Neural cell (in vitro differentiated cells): ENCODE measurements at regions not wholly inside any gene's neighbourhood (a gene's known extent, or its start where the extent isn't known, plus 50 kb on each side); places are given as distances from the start of the nearest gene placed in this dataset.

Experiments
- H2AFZ ChIP-seq: fragments of 200-600, 300-800 bp; sonication (generic), shearing (Covaris generic); 2 replicates; pipeline ENCODE4 v1.6.0; 2014; ENCODE audit warnings: low read depth, mild to moderate bottlenecking, antibody characterized with exemption, low read length, moderate library complexity
- H3F3A ChIP-seq: fragments of 200-600 bp; shearing (Covaris generic); 2 replicates; pipeline ENCODE4 v1.6.1; 2016; ENCODE audit warnings: mild to moderate bottlenecking, moderate library complexity, mixed read lengths, antibody characterized with exemption, low read length; ENCODE audit not compliant: insufficient read depth, poor library complexity, severe bottlenecking
- H3K27ac ChIP-seq: fragments of 200-600, 300-800 bp; sonication (generic), shearing (Covaris generic); 2 replicates; pipeline ENCODE4 v1.5.1; 2014; ENCODE audit warnings: mild to moderate bottlenecking, low read length, moderate library complexity
- H3K27me3 ChIP-seq: fragments of 300-800, 200-600 bp; sonication (generic), shearing (Covaris generic); 2 replicates; pipeline ENCODE4 v1.6.0; 2014; ENCODE audit warnings: mild to moderate bottlenecking, low read depth, low read length, moderate library complexity; ENCODE audit not compliant: insufficient read depth
- H3K36me3 ChIP-seq: fragments of 300-800, 200-600 bp; sonication (generic), shearing (Covaris generic); 2 replicates; pipeline ENCODE4 v1.5.1; 2014; ENCODE audit warnings: mild to moderate bottlenecking, antibody characterized with exemption, low read length, moderate library complexity; ENCODE audit not compliant: insufficient read depth
- H3K4me2 ChIP-seq: fragments of 300-800, 200-600 bp; sonication (generic), shearing (Covaris generic); 2 replicates; pipeline ENCODE4 v1.6.0; 2014; ENCODE audit warnings: mild to moderate bottlenecking, low read length
- H3K4me3 ChIP-seq: fragments of 300-800, 200-600 bp; sonication (generic), shearing (Covaris generic); 2 replicates; pipeline ENCODE4 v1.5.1; 2014; ENCODE audit warnings: mild to moderate bottlenecking, low read length, moderate library complexity
- H3K79me2 ChIP-seq: fragments of 200-600 bp; shearing (Covaris generic); replicated peaks from 2 replicates; pipeline ENCODE4 v1.6.0; 2014; ENCODE audit warnings: mild to moderate bottlenecking, low read length, moderate library complexity; ENCODE audit not compliant: insufficient read depth
- H3K9ac ChIP-seq: fragments of 300-800, 200-600 bp; sonication (generic), shearing (Covaris generic); 2 replicates; pipeline ENCODE4 v1.6.1; 2016; ENCODE audit warnings: mild to moderate bottlenecking, low read length, mixed read lengths
- H3K9me2 ChIP-seq: fragments of 200-600 bp; shearing (Covaris generic); 2 replicates; pipeline ENCODE4 v1.6.1; 2016; ENCODE audit warnings: mild to moderate bottlenecking, low read length, mixed read lengths; ENCODE audit not compliant: insufficient read depth
- H3K9me3 ChIP-seq: fragments of 200-600, 300-800 bp; sonication (generic), shearing (Covaris generic); 2 replicates; pipeline ENCODE4 v1.6.1; 2016; ENCODE audit warnings: mild to moderate bottlenecking, mixed run types, low read length, moderate library complexity, mixed read lengths
- H4K20me1 ChIP-seq: fragments of 200-600 bp; shearing (Covaris generic); 2 replicates; pipeline ENCODE4 v1.6.1; 2016; ENCODE audit warnings: mild to moderate bottlenecking, mixed run types; ENCODE audit not compliant: insufficient read depth
- EP300 ChIP-seq: fragments of 450-650 bp; conservative IDR thresholded peaks from 2 replicates; pipeline ENCODE4 v1.6.1; 2014; ENCODE audit warnings: antibody characterized with exemption, mild to moderate bottlenecking, moderate library complexity; ENCODE audit not compliant: poor library complexity, severe bottlenecking
- EZH2 ChIP-seq: fragments of 200-600, 300-800 bp; shearing (Covaris generic), sonication (generic); IDR thresholded peaks from 2 replicates; pipeline ENCODE4 v1.6.1; 2014; ENCODE audit warnings: antibody characterized with exemption, low read length, borderline replicate concordance, mild to moderate bottlenecking; ENCODE audit not compliant: insufficient read depth, poor library complexity, severe bottlenecking
- MXI1 ChIP-seq: fragments of 450-650 bp; conservative IDR thresholded peaks from 2 replicates; pipeline ENCODE4 v1.6.1; 2014; ENCODE audit warnings: antibody characterized with exemption, mild to moderate bottlenecking; ENCODE audit not compliant: poor library complexity, severe bottlenecking
- POLR2AphosphoS5 ChIP-seq: IDR thresholded peaks from 2 replicates; pipeline ENCODE4 v1.6.1; 2012
- RAD21 ChIP-seq: fragments of 450-650 bp; conservative IDR thresholded peaks from 2 replicates; pipeline ENCODE4 v1.6.1; 2014; ENCODE audit warnings: antibody characterized with exemption, mild to moderate bottlenecking, moderate library complexity
- SMC3 ChIP-seq: fragments of 450-650 bp; conservative IDR thresholded peaks from 2 replicates; pipeline ENCODE4 v1.6.1; 2014; ENCODE audit warnings: antibody characterized with exemption, mild to moderate bottlenecking, moderate library complexity; ENCODE audit not compliant: poor library complexity
- TAF1 ChIP-seq: IDR thresholded peaks from 2 replicates; pipeline ENCODE4 v1.6.1; 2012; ENCODE audit warnings: low read depth
- TF ChIP-seq, protein P1 (sequence below): fragments of 450-650 bp; IDR thresholded peaks from 2 replicates; pipeline ENCODE4 v1.5.1; 2014; ENCODE audit warnings: antibody characterized with exemption, mild to moderate bottlenecking, moderate library complexity; ENCODE audit not compliant: poor library complexity, severe bottlenecking
- TF ChIP-seq, protein P2 (sequence below): IDR thresholded peaks from 2 replicates; pipeline ENCODE4 v1.6.1; 2012; ENCODE audit warnings: borderline replicate concordance

DNA sequence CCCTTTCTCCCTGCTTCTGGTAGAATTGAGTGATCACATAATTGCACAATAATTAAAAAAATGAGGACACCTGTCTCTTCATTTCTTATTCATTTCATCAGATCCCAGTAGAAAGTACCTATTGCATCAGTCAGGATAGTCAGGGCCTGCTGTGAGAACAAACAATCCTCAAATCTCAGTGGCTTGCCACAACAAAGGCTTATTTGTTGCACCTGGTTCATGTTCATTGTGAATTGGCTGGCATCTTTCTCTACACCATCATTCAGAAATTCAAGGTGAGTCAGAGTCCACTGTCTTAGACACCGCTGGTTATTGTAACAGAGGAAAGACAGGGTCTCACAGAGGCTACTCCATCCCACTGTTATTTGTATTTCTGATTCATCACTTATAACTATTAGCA, 409.8 kb downstream of the STIM2 start:
- Histone ChIP-seq H3F3A (no peaks in the 10 kb centered on the region), H3K4me2 (no peak overlapping the region), H3K4me3 (no peak overlapping the region), H3K36me3 (no peaks in the 10 kb centered on the region), H2AFZ (no peak overlapping the region), H3K79me2 (no peaks in the 10 kb centered on the region), H3K9me3 (no peaks in the 10 kb centered on the region), H4K20me1 (no peaks in the 10 kb centered on the region), H3K27ac (no peak overlapping the region), H3K9ac (no peak overlapping the region), H3K27me3 (no peaks in the 10 kb centered on the region), H3K9me2 (no peaks in the 10 kb centered on the region)
- no peak for TF ChIP-seq TAF1
- no peak for TF ChIP-seq POLR2AphosphoS5
- TF ChIP-seq EZH2 = no peak
- TF ChIP-seq EP300 = no peak
- no peak for TF ChIP-seq RAD21
- no peak for TF ChIP-seq MXI1
- TF ChIP-seq, protein P1, sequence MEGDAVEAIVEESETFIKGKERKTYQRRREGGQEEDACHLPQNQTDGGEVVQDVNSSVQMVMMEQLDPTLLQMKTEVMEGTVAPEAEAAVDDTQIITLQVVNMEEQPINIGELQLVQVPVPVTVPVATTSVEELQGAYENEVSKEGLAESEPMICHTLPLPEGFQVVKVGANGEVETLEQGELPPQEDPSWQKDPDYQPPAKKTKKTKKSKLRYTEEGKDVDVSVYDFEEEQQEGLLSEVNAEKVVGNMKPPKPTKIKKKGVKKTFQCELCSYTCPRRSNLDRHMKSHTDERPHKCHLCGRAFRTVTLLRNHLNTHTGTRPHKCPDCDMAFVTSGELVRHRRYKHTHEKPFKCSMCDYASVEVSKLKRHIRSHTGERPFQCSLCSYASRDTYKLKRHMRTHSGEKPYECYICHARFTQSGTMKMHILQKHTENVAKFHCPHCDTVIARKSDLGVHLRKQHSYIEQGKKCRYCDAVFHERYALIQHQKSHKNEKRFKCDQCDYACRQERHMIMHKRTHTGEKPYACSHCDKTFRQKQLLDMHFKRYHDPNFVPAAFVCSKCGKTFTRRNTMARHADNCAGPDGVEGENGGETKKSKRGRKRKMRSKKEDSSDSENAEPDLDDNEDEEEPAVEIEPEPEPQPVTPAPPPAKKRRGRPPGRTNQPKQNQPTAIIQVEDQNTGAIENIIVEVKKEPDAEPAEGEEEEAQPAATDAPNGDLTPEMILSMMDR = no peak
- TF ChIP-seq, protein P2, sequence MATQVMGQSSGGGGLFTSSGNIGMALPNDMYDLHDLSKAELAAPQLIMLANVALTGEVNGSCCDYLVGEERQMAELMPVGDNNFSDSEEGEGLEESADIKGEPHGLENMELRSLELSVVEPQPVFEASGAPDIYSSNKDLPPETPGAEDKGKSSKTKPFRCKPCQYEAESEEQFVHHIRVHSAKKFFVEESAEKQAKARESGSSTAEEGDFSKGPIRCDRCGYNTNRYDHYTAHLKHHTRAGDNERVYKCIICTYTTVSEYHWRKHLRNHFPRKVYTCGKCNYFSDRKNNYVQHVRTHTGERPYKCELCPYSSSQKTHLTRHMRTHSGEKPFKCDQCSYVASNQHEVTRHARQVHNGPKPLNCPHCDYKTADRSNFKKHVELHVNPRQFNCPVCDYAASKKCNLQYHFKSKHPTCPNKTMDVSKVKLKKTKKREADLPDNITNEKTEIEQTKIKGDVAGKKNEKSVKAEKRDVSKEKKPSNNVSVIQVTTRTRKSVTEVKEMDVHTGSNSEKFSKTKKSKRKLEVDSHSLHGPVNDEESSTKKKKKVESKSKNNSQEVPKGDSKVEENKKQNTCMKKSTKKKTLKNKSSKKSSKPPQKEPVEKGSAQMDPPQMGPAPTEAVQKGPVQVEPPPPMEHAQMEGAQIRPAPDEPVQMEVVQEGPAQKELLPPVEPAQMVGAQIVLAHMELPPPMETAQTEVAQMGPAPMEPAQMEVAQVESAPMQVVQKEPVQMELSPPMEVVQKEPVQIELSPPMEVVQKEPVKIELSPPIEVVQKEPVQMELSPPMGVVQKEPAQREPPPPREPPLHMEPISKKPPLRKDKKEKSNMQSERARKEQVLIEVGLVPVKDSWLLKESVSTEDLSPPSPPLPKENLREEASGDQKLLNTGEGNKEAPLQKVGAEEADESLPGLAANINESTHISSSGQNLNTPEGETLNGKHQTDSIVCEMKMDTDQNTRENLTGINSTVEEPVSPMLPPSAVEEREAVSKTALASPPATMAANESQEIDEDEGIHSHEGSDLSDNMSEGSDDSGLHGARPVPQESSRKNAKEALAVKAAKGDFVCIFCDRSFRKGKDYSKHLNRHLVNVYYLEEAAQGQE = no peak
- no peak for TF ChIP-seq SMC3

DNA sequence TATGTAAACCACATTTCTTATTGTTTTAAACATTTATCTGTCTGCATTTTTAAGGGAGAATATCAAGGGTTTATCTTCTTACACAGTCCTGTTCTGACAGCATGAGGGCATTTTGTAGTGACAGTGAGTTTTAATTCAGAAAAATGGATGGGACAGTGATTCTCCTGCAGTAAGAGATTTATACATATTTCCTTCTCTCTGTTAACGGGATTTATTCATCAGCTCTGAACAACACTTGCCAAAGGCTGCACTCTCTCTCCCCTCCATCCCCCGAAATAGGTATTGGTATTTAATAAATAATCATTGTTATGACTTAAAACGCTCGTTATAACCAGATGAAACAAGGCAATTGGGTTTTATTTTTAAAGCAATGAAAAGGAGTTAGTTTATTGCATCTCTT, 410.9 kb downstream of the STIM2 start:
- no peaks in the 10 kb centered on the region for H3F3A ChIP-seq
- H2AFZ ChIP-seq = no peak overlapping the region
- H4K20me1 ChIP-seq = no peaks in the 10 kb centered on the region
- no peaks in the 10 kb centered on the region for H3K36me3 ChIP-seq
- H3K27ac ChIP-seq = no peak overlapping the region
- no peaks in the 10 kb centered on the region for H3K9me2 ChIP-seq
- H3K79me2 ChIP-seq = no peaks in the 10 kb centered on the region
- no peaks in the 10 kb centered on the region for H3K27me3 ChIP-seq
- TF ChIP-seq TAF1 (no peak), SMC3 (no peak), MXI1 (no peak), POLR2AphosphoS5 (no peak), EP300 (no peak), EZH2 (no peak)
- TF ChIP-seq, protein P2 = no peak
- TF ChIP-seq, protein P1 = no peak
- H3K4me3 ChIP-seq = no peak overlapping the region
- no peak overlapping the region for H3K9ac ChIP-seq
- H3K4me2 ChIP-seq = no peak overlapping the region
- H3K9me3 ChIP-seq = no peaks in the 10 kb centered on the region
